B cell (primary cell): ENCODE measurements at regions not wholly inside any gene's neighbourhood (a gene's known extent, or its start where the extent isn't known, plus 50 kb on each side); places are given as distances from the start of the nearest gene placed in this dataset.
"Not testable (repeated sequence)": the region's sequence is repeated elsewhere in the genome, so short reads cannot be mapped to it uniquely, and the experiment has no call there.

Experiments
- ATAC-seq: fragments of 200-7000 bp; cut with Tn5 transposase; one replicate; pipeline ENCODE4 v1.10.0; 2021; ENCODE audit warnings: low read depth, mild to moderate bottlenecking, moderate number of reproducible peaks, moderate library complexity
- CTCF ChIA-PET: fragments of 350-600 bp; sonication (Branson Sonifier 250); formaldehyde crosslinking; loops from one replicate; lab custom pipeline; 2021; ENCODE audit warnings: antibody characterized with exemption, inconsistent platforms; lab: Charles Lee
- POLR2A ChIA-PET: fragments of 350-600 bp; sonication (Branson Sonifier 250); formaldehyde crosslinking; loops from one replicate; lab custom pipeline; 2021; ENCODE audit warnings: antibody characterized with exemption; lab: Charles Lee
- DNase-seq: peaks from one replicate; pipeline ENCODE4 v3.0.0; 2013
- H2AFZ ChIP-seq: 2 replicates; pipeline ENCODE4 v1.6.1; 2012; ENCODE audit warnings: mild to moderate bottlenecking, low read depth, low read length; ENCODE audit not compliant: insufficient read depth, poor library complexity, severe bottlenecking
- H3K27ac ChIP-seq, 2 donors: 1 replicate in 1 of 2; 2 replicates in 1 of 2; pipeline ENCODE4 v1.5.1; 2012 to 2013; ENCODE audit warnings: low read length in 2 of 2, mild to moderate bottlenecking in 2 of 2, moderate library complexity in 1 of 2
- H3K27me3 ChIP-seq, 4 experiments: fragments of 200-600 bp in 1 of 4; sonication (generic) in 1 of 4; replicated peaks in 1 of 4; 1 replicate in 2 of 4; 2 replicates in 2 of 4; pipeline versions ENCODE4 v1.6.1 to v1.7.0; 2013 to 2016; ENCODE audit warnings: low read length in 3 of 4, mild to moderate bottlenecking in 2 of 4, mixed read lengths in 1 of 4, moderate library complexity in 1 of 4; ENCODE audit not compliant: insufficient read depth in 4 of 4, control insufficient read depth in 3 of 4; ENCODE audit errors: control extremely low read depth in 1 of 4
- H3K36me3 ChIP-seq, 2 experiments: replicated peaks in 1 of 2; 1 replicate in 1 of 2; 2 replicates in 1 of 2; pipeline versions ENCODE4 v1.6.1 to v1.7.1; 2013; ENCODE audit warnings: low read length in 1 of 2; ENCODE audit not compliant: insufficient read depth in 2 of 2, control insufficient read depth in 1 of 2; ENCODE audit errors: control extremely low read depth in 1 of 2, extremely low read depth in 1 of 2
- H3K4me1 ChIP-seq, 2 donors: fragments of 200-600 bp in 1 of 2; sonication (generic) in 1 of 2; 1 replicate in 1 of 2; 2 replicates in 1 of 2; pipeline versions ENCODE4 v1.5.1 to v1.6.1; 2013 to 2017; ENCODE audit warnings: low read length in 2 of 2; ENCODE audit not compliant: control insufficient read depth in 2 of 2, insufficient read depth in 2 of 2
- H3K4me2 ChIP-seq: replicated peaks from 2 replicates; pipeline ENCODE3; 2012; ENCODE audit warnings: mild to moderate bottlenecking, low read depth, low read length; ENCODE audit not compliant: poor library complexity, severe bottlenecking
- H3K4me3 ChIP-seq, 5 experiments: fragments of 200-600 bp in 1 of 5; sonication (generic) in 1 of 5; 1 replicate in 3 of 5; 2 replicates in 2 of 5; pipeline versions ENCODE4 v1.5.1 to v1.7.0; 2011 to 2016; ENCODE audit warnings: low read length in 4 of 5, mild to moderate bottlenecking in 4 of 5, low read depth in 2 of 5, control low read depth in 1 of 5, moderate library complexity in 1 of 5; ENCODE audit not compliant: insufficient read depth in 1 of 5; ENCODE audit errors: control extremely low read depth in 1 of 5, extremely low read depth in 1 of 5
- H3K79me2 ChIP-seq: fragments of 200-600 bp; sonication (generic); one replicate; pipeline ENCODE4 v1.6.0; 2016; ENCODE audit warnings: low read length; ENCODE audit not compliant: control insufficient read depth, insufficient read depth
- H3K9ac ChIP-seq: fragments of 200-600 bp; sonication (generic); 2 replicates; pipeline ENCODE4 v1.6.1; 2017; ENCODE audit warnings: mild to moderate bottlenecking, low read length, moderate library complexity
- H3K9me3 ChIP-seq, 3 donors: one replicate each; pipeline versions ENCODE4 v1.6.1 to v1.7.1; 2013; ENCODE audit warnings: low read length in 2 of 3; ENCODE audit not compliant: control insufficient read depth in 2 of 3, insufficient read depth in 1 of 3; ENCODE audit errors: control extremely low read depth in 1 of 3
- H4K20me1 ChIP-seq: 2 replicates; pipeline ENCODE4 v1.6.0; 2012; ENCODE audit warnings: mild to moderate bottlenecking, low read length; ENCODE audit not compliant: insufficient read depth, control insufficient read depth, poor library complexity, severe bottlenecking
- H3K27ac Mint-ChIP-seq: one replicate; pipeline ENCODE4 v1.8.0; 2021; ENCODE audit warnings: mixed read lengths
- H3K27me3 Mint-ChIP-seq: one replicate; pipeline ENCODE4 v1.8.0; 2021; ENCODE audit warnings: mixed read lengths
- H3K4me1 Mint-ChIP-seq: one replicate; pipeline ENCODE4 v1.8.0; 2021; ENCODE audit warnings: mixed read lengths
- H3K4me3 Mint-ChIP-seq: one replicate; pipeline ENCODE4 v1.8.0; 2021; ENCODE audit warnings: mixed read lengths
- H3K9me3 Mint-ChIP-seq: one replicate; pipeline ENCODE4 v1.8.0; 2022; ENCODE audit warnings: mixed read lengths; ENCODE audit not compliant: insufficient read depth
- WGBS: methylation state at CpG from one replicate; pipeline ENCODE4 v1.1.5; 2013; ENCODE audit warnings: missing lambda C conversion rate; ENCODE audit not compliant: insufficient coverage; 5-methylcytosine and 5-hydroxymethylcytosine counted together
- intact Hi-C: fragments of 100-400 bp; cut with micrococcal nuclease; formaldehyde crosslinking; loops from one replicate; pipeline ENCODE4 v1.10.0; 2022

GRCh38 chr12:31179627-31180237 is 106.1 kb downstream of the DDX11 start:
- ATAC-seq, H3K9ac ChIP-seq, H4K20me1 ChIP-seq, H3K36me3 ChIP-seq, H3K79me2 ChIP-seq, H3K4me3 ChIP-seq, H3K9me3 Mint-ChIP-seq, H3K9me3 ChIP-seq, POLR2A ChIA-PET, H3K27me3 Mint-ChIP-seq, CTCF ChIA-PET, intact Hi-C loops, H3K27me3 ChIP-seq, H2AFZ ChIP-seq, H3K4me2 ChIP-seq: not testable (repeated sequence)
- H3K27ac ChIP-seq: peak overlapping the region in 1 of 2 donors; percentile 3
- H3K4me1 ChIP-seq: peaks cover 7 to 13% of the 10 kb centered on the region in 2 donors
- H3K4me1 Mint-ChIP-seq: peaks cover 22% of the 10 kb centered on the region
- peak overlapping the region; percentile 68 for H3K4me3 Mint-ChIP-seq
- H3K27ac Mint-ChIP-seq: peak overlapping the region; percentile 67
- peak; percentile 24 for DNase-seq
- WGBS: 10% methylated on average over 1 of the region's 2 CpGs

- H3K4me1 Mint-ChIP-seq: peaks cover 22% of the 10 kb centered on the region
- intact Hi-C loops, POLR2A ChIA-PET, H3K36me3 ChIP-seq, H3K27me3 ChIP-seq, H3K9ac ChIP-seq, DNase-seq, ATAC-seq, H3K9me3 Mint-ChIP-seq, H3K4me2 ChIP-seq, CTCF ChIA-PET, H3K27ac Mint-ChIP-seq, H3K27me3 Mint-ChIP-seq, H3K79me2 ChIP-seq, H3K27ac ChIP-seq, H2AFZ ChIP-seq, H3K9me3 ChIP-seq, H3K4me3 Mint-ChIP-seq, H3K4me3 ChIP-seq, H4K20me1 ChIP-seq: not testable (repeated sequence)
- H3K4me1 ChIP-seq: peaks cover 7 to 13% of the 10 kb centered on the region in 2 donors
Observed at GRCh38 chr12:31182571-31182970, 108.9 kb downstream of the DDX11 start.

- H2AFZ ChIP-seq, H3K4me3 ChIP-seq, DNase-seq, H3K27ac ChIP-seq, H3K4me2 ChIP-seq, H3K9me3 ChIP-seq, H3K9ac ChIP-seq, H3K36me3 ChIP-seq, H3K27ac Mint-ChIP-seq, H4K20me1 ChIP-seq, H3K27me3 ChIP-seq, H3K4me3 Mint-ChIP-seq, H3K27me3 Mint-ChIP-seq, intact Hi-C loops, POLR2A ChIA-PET, H3K9me3 Mint-ChIP-seq, H3K79me2 ChIP-seq, CTCF ChIA-PET, ATAC-seq: not testable (repeated sequence)
- peaks cover 7 to 13% of the 10 kb centered on the region in 2 donors for H3K4me1 ChIP-seq
- H3K4me1 Mint-ChIP-seq: peaks cover 22% of the 10 kb centered on the region
- no CpG with 5 or more reads among the region's 1 CpG for WGBS
Observed at GRCh38 chr12:31183107-31183506, 109.4 kb downstream of the DDX11 start.

- POLR2A ChIA-PET, H3K9me3 ChIP-seq, H3K27ac Mint-ChIP-seq, H3K27me3 Mint-ChIP-seq, ATAC-seq, H3K4me3 ChIP-seq, H3K4me3 Mint-ChIP-seq, intact Hi-C loops, H3K27ac ChIP-seq, H3K9me3 Mint-ChIP-seq, H2AFZ ChIP-seq, H4K20me1 ChIP-seq, CTCF ChIA-PET, H3K4me2 ChIP-seq, H3K79me2 ChIP-seq, DNase-seq, H3K9ac ChIP-seq, H3K36me3 ChIP-seq, H3K27me3 ChIP-seq: not testable (repeated sequence)
- no CpG with 5 or more reads among the region's 1 CpG for WGBS
- H3K4me1 ChIP-seq: peaks cover 6 to 11% of the 10 kb centered on the region in 2 donors
- peaks cover 18% of the 10 kb centered on the region for H3K4me1 Mint-ChIP-seq
Observed at GRCh38 chr12:31183899-31184298, 110.2 kb downstream of the DDX11 start.
